ENCODE measurements at regions not wholly inside any gene's neighbourhood (a gene's known extent, or its start where the extent isn't known, plus 50 kb on each side); places are given as distances from the start of the nearest gene placed in this dataset.

DNA sequence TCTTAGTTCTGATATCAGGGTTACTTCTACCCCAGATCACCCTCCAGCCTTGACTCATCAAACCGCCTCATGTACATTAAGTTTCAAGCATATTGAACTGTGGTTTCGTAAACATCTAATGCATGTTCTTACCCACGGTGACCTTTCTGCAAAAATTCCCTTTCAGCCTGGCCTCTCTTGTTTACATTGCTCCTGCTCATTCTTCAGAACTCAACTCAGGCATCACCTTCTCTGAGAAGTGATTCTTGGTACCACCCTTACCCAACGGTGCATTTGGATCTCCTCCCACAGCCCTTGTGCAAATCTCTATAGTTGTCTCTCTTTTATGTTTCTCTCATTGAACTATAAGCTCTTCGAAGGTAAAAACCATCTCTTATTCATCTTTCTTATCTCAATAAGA, 503.1 kb upstream of the PKDCC start:
- TF ChIP-seq POLR2A (IDR thresholded peaks at IDR 0.05) = no peak
- TF ChIP-seq, protein P1, sequence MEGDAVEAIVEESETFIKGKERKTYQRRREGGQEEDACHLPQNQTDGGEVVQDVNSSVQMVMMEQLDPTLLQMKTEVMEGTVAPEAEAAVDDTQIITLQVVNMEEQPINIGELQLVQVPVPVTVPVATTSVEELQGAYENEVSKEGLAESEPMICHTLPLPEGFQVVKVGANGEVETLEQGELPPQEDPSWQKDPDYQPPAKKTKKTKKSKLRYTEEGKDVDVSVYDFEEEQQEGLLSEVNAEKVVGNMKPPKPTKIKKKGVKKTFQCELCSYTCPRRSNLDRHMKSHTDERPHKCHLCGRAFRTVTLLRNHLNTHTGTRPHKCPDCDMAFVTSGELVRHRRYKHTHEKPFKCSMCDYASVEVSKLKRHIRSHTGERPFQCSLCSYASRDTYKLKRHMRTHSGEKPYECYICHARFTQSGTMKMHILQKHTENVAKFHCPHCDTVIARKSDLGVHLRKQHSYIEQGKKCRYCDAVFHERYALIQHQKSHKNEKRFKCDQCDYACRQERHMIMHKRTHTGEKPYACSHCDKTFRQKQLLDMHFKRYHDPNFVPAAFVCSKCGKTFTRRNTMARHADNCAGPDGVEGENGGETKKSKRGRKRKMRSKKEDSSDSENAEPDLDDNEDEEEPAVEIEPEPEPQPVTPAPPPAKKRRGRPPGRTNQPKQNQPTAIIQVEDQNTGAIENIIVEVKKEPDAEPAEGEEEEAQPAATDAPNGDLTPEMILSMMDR (IDR thresholded peaks at IDR 0.05) = no peak

Data from thyroid gland (tissue), 4 donors.